ENCODE measurements at regions not wholly inside any gene's neighbourhood (a gene's known extent, or its start where the extent isn't known, plus 50 kb on each side); places are given as distances from the start of the nearest gene placed in this dataset.

GRCh38 chr3:1561427-1561826 is 468.6 kb downstream of the CNTN6 start:
- TF ChIP-seq CTCF (IDR thresholded peaks at IDR 0.05) (no peak), POLR2A (IDR thresholded peaks at IDR 0.05) (no peak)

All from adrenal gland (tissue), 5 donors.